ENCODE measurements at regions not wholly inside any gene's neighbourhood (a gene's known extent, or its start where the extent isn't known, plus 50 kb on each side); places are given as distances from the start of the nearest gene placed in this dataset.

DNA sequence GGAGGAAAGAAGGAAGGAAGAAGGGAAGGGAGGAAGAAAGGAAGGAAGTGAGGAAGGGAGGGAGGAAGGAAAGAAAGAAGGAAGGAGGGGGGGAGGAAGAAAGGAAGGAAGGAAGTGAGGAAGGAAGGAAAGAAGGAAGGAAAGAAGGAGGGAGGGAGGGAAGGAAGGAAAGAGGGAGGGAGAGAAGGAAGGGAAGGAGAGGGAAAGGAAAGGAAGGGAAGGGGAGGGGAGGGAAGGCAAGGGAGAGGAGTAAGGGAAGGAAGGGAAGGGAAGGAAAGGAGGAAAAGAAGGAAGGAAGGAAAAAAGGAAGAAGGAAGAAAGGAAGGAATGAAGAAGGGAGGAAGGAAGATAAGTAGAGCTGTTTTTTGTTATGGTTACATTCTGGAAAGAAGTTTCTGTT lies 141.2 kb downstream of the LRRC3B start:
- in situ Hi-C loops (cut with MboI; ENCODE audit: low pct_unique_long_range_greater_than_20kb, low sequenced_read_pairs, unreplicated experiment) = no loop called here
- TF ChIP-seq, protein P1, sequence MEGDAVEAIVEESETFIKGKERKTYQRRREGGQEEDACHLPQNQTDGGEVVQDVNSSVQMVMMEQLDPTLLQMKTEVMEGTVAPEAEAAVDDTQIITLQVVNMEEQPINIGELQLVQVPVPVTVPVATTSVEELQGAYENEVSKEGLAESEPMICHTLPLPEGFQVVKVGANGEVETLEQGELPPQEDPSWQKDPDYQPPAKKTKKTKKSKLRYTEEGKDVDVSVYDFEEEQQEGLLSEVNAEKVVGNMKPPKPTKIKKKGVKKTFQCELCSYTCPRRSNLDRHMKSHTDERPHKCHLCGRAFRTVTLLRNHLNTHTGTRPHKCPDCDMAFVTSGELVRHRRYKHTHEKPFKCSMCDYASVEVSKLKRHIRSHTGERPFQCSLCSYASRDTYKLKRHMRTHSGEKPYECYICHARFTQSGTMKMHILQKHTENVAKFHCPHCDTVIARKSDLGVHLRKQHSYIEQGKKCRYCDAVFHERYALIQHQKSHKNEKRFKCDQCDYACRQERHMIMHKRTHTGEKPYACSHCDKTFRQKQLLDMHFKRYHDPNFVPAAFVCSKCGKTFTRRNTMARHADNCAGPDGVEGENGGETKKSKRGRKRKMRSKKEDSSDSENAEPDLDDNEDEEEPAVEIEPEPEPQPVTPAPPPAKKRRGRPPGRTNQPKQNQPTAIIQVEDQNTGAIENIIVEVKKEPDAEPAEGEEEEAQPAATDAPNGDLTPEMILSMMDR (IDR thresholded peaks at IDR 0.05; ENCODE audit: extremely low read depth, insufficient read depth, missing control alignments) = no peak
- no peak for DNase-seq (ENCODE audit: low spot score)

DNA sequence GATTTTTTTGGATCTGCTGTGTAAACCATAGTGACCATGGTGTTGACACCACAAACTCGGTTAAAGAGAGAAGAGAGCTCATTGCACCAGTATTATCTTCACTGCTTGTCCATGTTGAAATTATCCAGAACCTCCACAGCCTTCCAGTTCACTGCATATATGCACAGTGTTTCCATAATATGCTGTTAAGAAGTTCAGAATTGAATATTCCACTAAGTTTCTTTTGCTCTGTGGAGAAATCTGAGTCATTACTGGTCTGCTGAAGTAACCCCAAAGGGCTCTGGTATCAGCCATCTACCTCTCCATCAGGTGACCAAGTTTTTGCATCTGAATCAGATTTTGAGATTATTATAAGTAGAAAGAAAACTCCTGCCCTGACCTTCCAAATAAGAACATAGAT lies 143.5 kb downstream of the LRRC3B start:
- TF ChIP-seq, protein P1 (IDR thresholded peaks at IDR 0.05; ENCODE audit: extremely low read depth, insufficient read depth, missing control alignments) = no peak
- in situ Hi-C loops (cut with MboI; ENCODE audit: low pct_unique_long_range_greater_than_20kb, low sequenced_read_pairs, unreplicated experiment) = no loop called here

DNA sequence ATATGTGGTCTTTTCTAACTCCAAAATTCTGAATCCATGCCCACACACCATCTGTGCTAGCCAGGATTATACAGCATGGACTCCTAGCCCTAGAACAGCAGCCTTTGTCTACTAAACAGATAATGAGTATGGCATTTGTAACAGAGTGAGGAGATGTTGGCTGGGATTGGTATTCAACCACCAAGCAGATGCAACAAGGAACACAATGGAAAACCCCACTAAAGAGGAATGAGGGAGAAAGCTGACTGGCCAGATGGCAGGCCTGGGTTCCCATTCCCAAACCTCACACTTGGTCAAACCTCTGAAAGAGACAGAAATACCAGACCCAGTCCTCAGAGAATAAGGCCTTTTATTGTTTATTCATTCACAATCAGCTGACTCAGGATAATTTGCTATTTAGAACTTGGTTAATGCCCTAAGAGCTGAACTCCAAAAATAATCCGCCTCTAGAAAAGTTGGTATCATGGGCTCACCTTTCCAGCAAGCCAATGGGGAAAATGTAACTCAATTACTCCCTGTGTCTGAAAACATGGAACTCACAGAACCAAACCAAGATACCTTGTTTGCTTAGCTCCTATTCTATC lies 145.6 kb downstream of the LRRC3B start:
- in situ Hi-C loops (cut with MboI; ENCODE audit: low pct_unique_long_range_greater_than_20kb, low sequenced_read_pairs, unreplicated experiment) = no loop called here
- TF ChIP-seq, protein P1 (IDR thresholded peaks at IDR 0.05; ENCODE audit: extremely low read depth, insufficient read depth, missing control alignments) = no peak

More for the DNA sequence above, 143.5 kb downstream of the LRRC3B start:
- DNase-seq (ENCODE audit: low spot score) = no peak

DNA sequence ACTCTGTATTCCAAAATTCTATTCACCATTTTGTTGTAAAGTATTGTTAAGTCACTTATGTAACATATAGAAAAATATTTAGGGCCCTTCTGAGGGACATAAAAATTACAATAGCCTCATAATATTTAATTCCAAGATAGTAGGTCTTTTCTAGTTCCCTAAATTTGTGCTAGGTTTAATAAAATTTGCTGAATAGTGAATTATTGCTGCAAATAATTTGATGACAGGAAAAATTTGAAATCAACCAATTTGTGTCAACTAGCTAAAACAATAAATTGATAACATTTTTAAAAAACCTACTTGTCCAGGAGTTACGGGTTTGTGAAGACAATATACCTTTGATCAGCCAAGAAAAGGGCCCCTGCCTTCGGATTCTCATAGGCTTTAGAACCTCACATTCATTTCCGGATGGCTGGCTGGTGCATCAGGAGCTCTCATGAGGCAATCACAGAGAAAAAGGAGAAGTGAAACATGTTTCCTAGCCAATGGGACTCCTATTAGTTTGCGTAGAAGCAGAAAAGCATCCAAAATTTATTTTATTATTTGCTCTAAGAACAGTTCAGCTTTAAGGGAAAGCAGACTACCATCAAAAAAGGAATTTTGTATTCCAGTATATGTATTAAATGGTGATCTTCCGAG lies 177.2 kb downstream of the LRRC3B start:
- no peak for DNase-seq (ENCODE audit: low spot score)
- TF ChIP-seq, protein P1 (IDR thresholded peaks at IDR 0.05; ENCODE audit: extremely low read depth, insufficient read depth, missing control alignments) = no peak
- in situ Hi-C loops (cut with MboI; ENCODE audit: low pct_unique_long_range_greater_than_20kb, low sequenced_read_pairs, unreplicated experiment) = no loop called here

More for the DNA sequence above, 145.6 kb downstream of the LRRC3B start:
- no peak for DNase-seq (ENCODE audit: low spot score)

DNA sequence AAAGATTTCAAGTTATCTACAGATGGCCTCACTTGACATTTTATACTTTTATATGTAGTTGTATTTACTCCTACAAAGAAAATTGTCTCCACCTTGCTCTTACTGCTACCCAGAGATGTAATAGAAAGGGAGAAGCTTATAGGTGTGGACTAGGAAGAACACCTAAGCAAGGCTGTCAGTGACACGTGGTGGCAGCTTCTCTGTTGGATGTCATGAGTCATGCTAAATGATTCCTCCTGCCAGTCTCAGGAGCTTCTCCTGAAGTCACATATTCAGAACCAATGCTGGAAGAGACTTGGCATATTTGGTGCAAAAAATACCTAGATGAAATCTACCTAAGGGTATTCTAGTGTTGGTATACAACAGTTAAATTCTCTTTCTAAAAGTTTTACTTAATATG lies 184.7 kb downstream of the LRRC3B start:
- DNase-seq (ENCODE audit: low spot score) = no peak
- in situ Hi-C loops (cut with MboI; ENCODE audit: low pct_unique_long_range_greater_than_20kb, low sequenced_read_pairs, unreplicated experiment) = no loop called here
- TF ChIP-seq, protein P1 (IDR thresholded peaks at IDR 0.05; ENCODE audit: extremely low read depth, insufficient read depth, missing control alignments) = no peak

DNA sequence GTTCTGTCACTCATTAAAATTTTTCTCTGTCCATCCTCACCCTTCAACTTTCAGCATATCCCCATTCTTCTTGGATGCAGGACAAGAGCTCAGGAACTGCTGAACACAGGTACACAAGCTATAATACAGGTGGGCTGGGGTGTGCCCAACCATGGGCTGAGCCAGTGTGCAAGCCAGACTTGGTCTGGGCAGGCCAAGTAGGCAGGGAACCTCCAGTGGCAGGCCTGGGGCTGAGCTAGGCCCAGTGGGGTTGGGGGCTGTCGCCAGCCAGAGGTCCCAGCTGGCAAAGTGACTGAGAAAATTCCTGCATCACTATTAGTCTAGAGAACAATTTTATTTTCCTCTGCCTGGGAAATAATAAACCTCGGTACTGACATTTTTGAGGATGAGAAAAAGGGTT lies 202.9 kb downstream of the LRRC3B start:
- in situ Hi-C loops (cut with MboI; ENCODE audit: low pct_unique_long_range_greater_than_20kb, low sequenced_read_pairs, unreplicated experiment) = no loop called here
- DNase-seq (ENCODE audit: low spot score) = no peak
- TF ChIP-seq, protein P1 (IDR thresholded peaks at IDR 0.05; ENCODE audit: extremely low read depth, insufficient read depth, missing control alignments) = no peak

Measured in GM13977 (cell line).